ENCODE measurements at regions not wholly inside any gene's neighbourhood (a gene's known extent, or its start where the extent isn't known, plus 50 kb on each side); places are given as distances from the start of the nearest gene placed in this dataset.

DNA sequence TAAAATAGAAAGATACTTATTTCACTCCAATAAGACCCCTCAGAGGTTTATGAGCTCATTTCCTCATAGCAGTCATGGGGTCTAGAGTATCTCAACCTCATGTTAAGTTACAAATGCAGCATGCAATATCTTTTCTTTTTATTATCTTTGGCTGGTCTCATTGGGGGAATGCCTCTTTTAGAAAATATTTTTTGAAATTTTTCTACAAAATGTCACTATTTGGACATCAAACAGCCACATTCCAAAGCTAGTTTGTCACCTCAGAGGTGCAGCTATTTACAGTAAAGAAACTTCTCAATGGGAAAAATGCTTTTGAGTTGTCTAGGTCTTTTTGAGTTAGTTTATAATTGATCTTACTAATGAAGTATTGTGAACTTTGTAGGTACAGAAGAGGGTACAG lies 370.7 kb upstream of the LRATD1 start:
- TF ChIP-seq POLR2A (IDR thresholded peaks at IDR 0.05; ENCODE audit: control extremely low read depth in 1 of 2, low read depth in 2 of 2, low read length in 2 of 2) (no peak), TAF1 (IDR thresholded peaks at IDR 0.05; ENCODE audit: low read depth, low read length) (no peak), SP1 (IDR thresholded peaks at IDR 0.05; ENCODE audit: low read depth, low read length) (no peak), RXRA (IDR thresholded peaks at IDR 0.05; ENCODE audit: insufficient read depth, low read depth, low read length) (no peak), EP300 (IDR thresholded peaks at IDR 0.05; ENCODE audit: borderline replicate concordance in 1 of 2, low read depth in 2 of 2, low read length in 2 of 2) (no peak)
- TF ChIP-seq, protein P1, sequence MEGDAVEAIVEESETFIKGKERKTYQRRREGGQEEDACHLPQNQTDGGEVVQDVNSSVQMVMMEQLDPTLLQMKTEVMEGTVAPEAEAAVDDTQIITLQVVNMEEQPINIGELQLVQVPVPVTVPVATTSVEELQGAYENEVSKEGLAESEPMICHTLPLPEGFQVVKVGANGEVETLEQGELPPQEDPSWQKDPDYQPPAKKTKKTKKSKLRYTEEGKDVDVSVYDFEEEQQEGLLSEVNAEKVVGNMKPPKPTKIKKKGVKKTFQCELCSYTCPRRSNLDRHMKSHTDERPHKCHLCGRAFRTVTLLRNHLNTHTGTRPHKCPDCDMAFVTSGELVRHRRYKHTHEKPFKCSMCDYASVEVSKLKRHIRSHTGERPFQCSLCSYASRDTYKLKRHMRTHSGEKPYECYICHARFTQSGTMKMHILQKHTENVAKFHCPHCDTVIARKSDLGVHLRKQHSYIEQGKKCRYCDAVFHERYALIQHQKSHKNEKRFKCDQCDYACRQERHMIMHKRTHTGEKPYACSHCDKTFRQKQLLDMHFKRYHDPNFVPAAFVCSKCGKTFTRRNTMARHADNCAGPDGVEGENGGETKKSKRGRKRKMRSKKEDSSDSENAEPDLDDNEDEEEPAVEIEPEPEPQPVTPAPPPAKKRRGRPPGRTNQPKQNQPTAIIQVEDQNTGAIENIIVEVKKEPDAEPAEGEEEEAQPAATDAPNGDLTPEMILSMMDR (IDR thresholded peaks at IDR 0.05; ENCODE audit: control extremely low read depth in 1 of 3, insufficient read depth in 1 of 3, low read depth in 1 of 3, low read length in 3 of 3): no peak

All from H1 (cell line).